Stimulated activated CD4-positive, alpha-beta T cell treated with anti-CD3 and anti-CD28 coated beads, TNF-alpha, amount 100 ng/mL, for 1 hour (primary cell): ENCODE measurements at regions not wholly inside any gene's neighbourhood (a gene's known extent, or its start where the extent isn't known, plus 50 kb on each side); places are given as distances from the start of the nearest gene placed in this dataset.
"Not testable (repeated sequence)": the region's sequence is repeated elsewhere in the genome, so short reads cannot be mapped to it uniquely, and the experiment has no call there.

ENCODE experiments used
- DNase-seq, 3 donors: peaks; one replicate each; pipeline ENCODE4 v3.0.0-alpha.2; 2020; ENCODE audit warnings: low read depth in 3 of 3, low spot score in 1 of 3

DNA sequence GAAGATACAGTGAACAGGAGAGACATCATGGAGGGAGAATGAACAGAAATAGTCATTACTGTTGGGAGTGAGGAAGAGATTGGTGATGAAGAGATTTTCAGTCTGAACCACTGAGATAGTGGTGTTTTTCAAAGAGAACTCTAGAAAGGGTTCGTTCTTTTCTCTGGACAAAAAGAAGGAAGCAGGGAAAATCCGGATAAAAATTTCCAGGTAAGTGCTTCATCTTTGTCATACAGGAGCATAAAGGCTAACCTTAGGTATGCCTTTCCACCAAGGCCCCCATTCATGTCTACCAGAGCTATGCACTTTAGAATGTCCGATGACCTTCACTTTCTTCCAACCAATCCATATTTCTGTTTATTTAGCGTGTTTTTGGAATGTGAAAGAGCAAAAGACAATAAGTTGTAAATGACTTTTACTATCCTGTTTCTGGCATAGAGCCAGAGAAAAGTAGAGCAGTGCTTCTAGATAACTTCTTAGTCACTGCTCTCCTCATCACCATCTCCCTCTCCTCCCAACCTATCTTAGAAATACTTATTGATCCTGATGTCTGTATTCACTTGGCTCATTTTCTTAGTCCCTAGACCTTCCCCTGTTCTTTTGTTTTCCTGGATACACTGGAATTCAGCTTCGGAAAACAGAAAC is 116.5 kb downstream of the TTC6 start:
- DNase-seq = no peak

DNA sequence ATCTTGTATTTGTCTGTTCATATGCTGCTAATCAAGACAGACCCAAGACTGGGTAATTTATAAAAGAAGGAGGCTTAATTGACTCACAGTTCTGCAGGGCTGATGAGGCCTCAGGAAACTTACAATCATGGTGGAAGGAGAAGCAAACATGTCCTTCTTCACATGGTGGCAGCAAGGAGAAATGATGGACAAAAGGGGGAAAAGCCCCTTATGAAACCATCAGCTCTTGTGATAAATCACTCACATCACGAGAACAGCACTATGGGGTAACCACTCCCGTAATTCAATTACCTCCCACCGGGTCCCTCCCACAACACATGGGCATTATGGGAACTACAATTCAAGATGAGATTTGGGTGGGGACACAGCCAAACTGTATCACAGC is 117.0 kb downstream of the TTC6 start:
- not testable (repeated sequence) for DNase-seq

DNA sequence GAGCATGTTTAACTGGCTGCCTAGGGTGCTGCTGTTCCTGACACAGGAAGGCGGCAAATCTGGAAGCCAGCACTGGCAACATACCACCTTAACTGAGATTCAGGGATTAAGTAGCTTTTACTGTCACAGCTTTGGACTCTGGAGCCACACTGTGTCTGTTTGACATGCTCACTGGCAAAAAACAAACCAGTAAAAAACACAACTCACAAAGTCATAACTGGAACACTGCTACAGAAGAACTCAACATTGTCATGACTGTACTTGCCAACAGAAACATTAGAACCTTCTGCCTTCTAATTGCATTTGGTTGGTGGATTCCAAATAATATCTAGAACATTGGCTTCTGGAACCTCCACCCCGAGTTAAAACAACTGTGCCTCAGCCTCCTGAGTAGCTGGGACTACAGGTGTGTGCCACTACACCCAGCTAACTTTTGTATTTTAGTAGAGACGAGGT is 117.6 kb downstream of the TTC6 start:
- DNase-seq = no peak

DNA sequence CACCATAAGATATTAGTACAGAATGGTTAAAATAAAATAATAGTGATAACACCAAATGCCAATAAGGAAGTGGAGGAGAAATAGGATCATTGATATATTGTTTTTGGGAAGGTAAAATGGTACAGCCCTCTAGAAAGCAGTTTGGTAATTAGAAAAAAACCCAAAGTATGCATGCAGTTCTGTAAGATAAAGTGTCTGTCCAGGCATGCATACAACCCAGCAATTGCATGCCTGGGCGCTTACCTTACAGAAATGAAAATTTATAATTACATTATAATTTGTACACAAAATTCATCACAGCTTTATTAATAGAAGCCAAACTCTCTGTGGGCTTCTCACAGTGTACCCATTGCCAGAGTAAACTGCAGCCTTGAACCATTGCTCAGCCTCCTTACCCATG is 124.7 kb downstream of the TTC6 start:
- no peak for DNase-seq

DNA sequence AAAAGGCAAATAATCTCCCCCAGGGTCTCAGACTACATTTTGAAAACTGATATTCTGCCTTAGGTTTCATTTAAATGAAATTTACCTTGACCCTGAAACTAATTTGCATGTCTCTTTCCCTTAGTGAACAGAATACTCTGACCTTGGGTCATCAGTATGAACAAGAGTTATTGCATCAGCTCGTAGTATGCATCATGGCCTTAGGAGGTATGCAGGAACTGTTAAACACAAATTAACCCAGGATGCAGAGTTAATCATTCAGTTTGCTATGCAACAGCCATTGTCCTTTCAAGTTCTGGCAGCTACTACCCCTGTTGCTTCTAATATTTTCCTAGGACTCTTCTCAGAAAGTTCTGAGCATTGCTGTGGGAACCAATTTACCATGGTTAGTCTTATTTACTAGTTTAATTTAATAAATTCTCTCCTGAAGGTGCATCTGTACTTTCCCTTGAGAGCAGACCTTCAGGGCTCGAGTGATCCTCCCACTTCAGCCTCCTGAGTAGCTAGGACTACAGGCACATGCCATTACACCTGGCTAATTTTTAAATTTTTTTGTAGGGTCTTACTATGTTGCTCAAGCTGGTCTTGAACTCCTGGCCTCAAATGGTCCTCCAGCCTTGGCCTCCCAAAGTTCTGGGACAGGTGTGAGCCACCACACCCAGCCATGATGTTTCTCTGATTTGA is 126.7 kb downstream of the TTC6 start:
- DNase-seq = no peak

DNA sequence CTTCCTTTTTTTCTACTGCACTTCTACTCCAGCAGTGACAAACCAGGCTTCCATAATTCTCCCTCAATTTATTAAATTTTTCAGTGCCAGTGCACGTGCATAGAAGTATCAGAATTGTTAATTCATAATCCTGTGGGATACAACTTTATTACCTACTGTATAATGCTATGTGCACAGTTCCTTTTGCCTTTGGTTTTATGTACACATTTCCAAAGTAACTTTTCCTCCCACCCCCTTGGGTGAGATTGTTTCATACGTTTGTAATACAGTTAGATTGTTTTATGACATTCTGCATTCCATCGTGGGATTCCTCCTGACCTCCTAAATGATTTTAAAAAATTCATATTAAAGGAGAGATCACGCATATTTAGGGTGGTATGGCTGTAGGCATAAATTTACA is 128.1 kb downstream of the TTC6 start:
- DNase-seq = no peak

DNA sequence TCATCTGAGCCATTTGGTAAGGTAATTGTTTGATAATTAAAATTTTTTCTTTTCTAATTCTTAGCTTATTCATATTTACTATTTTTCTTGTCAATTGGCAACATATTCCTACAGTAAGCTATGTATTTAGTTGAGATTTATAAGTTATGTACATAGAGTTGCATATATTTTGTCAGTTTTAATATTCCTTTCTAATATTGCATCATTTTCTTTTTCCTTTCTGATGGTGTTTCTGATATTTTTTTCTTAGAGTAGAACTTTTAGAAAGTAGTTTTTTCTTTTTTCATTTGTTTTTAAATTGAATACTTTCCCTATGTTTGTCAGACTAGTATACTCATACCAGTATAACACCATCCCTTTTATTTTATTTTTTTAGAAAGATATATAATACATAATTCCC is 131.3 kb downstream of the TTC6 start:
- DNase-seq = no peak

DNA sequence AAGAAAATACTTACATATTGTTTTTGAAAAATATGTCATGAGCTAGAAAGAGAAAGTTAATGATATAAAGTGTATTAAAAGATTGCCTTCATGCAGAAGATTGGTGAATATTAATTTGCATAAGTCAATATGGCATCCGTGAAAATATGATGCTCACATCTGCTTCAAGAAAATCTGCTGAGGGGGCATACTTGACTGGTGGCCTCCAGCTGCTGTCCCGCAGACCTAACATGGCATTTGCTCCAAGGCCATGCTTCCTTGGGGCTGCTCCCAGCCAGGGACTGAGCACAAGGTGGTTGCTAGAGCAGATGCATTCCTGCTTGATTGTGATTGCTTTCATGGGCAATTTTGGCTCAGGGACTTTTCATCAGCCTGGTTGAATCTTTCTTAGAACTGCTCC is 133.8 kb downstream of the TTC6 start:
- DNase-seq = no peak

DNA sequence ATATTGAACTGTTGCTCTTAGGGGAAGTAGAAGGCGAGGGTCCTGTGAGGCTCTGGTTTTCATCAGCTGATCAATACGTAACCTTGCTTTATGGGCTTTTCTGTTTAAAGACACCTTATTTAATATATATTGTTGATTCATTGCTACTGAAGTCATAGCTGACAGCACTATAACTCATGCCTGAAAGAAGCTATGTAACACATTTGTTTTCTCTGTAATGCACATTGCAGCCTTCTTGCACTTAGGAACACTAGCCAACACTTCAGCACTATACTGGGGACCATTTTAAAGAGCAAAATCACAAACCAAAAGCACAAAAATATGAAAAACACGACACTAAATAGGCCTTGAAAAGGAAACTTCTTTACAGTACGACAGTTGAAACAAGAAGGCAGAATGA is 135.7 kb downstream of the TTC6 start:
- DNase-seq = no peak

DNA sequence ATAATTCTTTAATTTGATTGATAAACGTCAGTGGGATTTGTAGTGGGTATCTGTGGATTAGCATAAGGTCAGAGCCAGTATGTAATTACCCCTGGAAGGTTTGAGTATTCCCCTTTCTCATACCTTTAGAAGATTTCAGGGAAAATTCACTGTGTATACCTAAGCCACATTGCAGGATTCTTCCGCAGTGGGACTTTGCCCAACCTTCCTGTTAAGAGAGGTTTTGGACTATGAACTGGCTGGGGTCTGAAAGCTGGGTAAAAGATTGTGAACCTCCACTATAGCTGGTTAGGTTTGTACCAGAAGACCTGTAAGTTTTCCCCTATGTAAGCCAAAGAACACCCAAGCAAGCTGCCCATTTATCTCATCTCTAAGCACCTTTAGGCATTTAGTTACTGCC is 150.2 kb downstream of the TTC6 start:
- DNase-seq = no peak

DNA sequence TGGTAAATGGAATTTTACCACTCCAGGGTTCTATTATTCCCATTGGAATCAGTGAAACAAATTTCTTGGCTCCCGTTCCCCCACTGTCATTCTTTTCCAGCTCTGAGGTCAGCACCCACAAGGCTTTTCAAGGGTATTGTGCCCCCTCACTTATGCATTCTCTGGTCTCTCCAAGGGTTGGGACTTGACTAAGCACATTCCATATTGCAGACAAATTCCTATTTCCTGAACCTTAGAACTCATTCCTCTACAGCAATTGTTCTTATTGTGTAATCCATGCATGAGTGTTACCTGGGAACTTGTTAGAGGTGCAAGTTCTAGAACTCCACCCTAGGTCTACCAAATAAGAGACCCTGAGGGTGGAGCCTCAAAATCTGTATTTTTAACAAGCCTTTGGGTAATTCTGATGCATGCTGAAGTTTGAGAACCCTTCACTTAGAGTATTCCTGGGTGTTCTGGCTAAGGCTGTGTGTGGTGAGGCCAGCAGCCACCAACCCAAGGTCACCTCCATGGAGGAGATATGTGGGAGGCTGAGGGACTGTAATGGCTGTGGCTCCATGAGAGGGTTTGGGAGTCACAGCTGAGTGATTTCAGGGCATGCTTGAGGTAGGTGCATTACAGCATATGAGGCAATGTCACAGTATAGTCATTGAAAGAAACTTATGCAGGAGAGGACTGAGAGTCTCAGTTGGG is 150.9 kb downstream of the TTC6 start:
- no peak for DNase-seq

DNA sequence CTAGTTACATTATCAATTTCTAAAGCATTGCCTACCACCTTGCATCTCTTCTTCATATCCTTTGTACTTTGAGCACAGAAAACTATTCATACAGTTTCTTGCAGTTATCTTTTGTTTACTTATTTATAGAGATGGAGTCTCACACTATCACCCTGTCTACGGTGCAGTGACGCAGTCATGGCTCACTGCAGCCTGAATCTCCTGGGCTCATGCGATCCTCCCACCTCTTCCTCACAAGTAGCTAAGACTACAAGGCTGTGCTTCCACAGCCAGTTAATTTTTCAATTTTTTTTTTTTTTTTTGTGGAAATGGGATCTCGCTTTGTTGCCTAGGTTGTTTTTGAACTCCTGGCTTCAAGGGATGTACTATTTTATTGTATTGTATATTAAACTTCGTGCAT is 158.0 kb downstream of the TTC6 start:
- DNase-seq = no peak

DNA sequence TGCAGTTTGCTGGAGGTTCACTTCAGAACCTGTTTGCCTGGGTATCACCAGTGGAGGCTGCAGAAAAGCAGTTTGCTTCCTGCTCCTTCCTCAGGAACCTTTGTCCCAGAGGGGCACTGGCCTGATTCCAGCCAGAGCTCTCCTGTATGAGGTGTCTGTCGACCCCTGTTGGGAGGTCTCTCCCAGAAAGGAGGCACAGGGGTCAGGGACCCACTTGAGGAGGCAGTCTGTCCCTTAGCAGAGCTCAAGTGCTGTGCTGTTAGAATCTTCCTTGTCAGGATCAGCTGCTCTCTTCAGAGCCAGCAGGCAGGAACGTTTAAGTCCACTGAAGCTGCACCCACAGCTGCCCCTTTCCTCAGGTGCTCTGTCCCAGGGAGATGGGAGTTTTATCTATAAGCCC is 164.8 kb downstream of the TTC6 start:
- not testable (repeated sequence) for DNase-seq

DNA sequence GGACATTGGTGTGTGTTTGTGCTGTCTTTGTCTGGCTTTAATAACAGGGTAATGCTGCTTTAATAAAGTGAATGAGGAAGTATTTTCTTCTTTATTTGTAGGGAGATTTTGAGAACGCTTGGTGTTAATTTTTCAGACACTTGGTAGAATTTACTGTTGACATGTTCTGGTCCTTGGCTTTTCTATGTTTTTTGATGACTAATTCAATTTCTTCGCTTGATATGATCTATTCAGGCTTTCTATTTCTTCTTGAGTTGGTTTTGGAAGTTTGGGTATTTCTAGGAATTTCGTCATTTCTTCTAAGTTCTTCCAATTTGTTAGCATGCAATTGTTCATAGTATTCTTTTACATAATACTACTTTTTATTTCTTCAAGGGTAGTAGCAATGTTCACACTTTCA is 167.8 kb downstream of the TTC6 start:
- no peak for DNase-seq

DNA sequence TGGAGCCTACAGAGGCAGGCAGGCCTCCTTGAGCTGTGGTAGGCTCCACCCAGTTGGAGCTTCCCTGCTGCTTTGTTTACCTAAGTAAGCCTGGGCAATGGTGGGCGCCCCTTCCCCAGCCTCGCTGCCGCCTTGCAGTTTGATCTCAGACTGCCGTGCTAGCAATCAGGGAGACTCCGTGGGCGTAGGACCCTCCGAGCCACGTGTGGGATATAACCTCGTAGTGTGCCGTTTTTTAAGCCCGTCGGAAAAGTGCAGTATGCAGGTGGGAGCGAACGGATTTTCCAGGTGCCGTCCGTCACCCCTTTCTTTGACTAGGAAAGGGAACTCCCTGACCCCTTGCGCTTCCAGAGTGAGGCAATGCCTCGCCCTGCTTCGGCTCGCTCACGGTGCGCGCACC is 176.9 kb downstream of the TTC6 start:
- not testable (repeated sequence) for DNase-seq

DNA sequence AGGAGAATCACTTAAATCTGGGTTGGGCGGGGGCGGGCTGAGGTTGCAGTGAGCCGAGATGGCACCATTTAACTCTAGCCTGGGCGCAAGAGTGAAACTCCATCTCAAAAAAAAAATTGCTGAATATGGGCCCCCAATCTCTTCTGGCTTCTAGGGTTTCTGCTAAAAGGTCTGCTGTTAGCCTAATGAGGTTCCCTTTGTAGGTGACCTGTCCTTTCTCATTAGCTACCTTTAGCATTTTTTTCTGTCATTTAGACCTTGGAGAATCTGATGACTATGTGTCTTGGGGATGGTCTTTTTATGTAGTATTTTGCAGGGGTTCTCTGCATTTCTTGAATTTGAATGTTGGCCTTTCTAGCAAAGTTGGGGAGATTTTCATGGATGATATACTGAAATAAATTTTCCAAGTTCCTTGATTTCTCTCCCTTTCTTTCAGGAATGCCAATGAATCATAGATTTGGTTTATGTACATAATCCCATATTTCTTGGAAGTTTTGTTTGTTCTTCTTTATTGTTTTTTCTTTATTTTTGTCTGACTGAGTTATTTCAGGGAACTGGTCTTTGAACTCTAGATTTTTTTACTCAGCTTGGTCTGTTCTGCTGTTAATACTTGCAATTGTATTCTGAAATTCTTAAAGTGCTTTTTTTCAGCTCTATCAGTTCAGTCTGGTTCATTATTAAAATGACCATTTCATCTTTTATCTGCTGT is 181.5 kb downstream of the TTC6 start:
- DNase-seq = no peak

DNA sequence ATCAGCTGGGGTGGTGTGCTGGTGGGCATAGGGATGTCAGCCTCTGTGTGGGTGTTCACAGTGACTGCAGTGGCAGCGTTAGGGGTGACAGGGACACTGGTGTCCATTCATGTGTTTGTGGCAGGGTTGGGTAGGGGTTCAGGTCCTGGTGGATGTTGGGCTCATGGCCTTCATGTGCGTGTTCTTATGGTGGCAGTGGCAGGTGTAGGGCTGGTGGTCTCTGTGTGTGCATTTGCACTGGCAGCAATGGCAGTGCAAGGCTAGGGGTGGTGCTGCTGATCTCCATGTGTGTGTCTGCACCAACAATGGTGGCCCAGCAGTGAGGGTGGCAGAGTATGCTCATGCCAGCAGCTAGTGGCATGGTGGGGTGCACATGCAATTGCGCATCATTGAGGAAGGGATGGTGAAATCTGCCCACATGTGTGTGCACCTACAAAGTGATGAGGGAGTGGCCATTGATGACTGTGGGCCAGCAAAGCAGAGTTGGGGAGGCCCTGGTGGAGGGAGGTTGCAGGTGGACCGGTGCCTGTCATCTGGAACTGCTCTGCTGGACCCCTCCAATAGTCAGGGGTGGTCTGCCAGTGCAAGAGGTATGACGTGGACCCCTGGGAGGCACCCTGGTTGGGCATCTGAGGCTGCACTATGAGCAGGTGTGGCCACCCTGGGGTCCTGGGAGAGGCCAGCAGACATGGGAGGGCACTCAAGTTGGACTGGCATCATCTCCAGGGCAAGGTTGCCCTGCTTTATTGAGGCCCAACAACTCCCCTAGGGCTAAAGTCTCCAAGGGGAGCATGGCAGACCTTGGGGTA is 182.9 kb downstream of the TTC6 start:
- no peak for DNase-seq

DNA sequence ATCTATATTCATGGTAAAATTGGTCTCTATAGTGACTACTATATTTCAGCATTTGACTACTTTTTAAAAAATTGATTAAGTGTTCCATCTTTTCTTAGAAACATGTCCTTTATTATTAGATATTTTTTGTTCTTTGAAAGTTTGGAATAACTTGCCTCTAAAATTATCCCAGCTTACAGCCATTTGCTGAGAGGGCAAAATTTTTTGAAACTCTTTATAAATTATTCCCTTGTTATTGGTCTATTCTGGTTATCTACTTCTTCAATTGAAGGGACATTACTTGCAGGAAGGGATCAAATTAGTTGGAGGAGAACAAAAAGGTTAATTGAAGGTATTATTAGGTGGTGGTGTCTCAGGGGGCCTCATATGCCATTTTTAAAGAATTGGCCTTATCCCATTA is 184.1 kb downstream of the TTC6 start:
- no peak for DNase-seq

DNA sequence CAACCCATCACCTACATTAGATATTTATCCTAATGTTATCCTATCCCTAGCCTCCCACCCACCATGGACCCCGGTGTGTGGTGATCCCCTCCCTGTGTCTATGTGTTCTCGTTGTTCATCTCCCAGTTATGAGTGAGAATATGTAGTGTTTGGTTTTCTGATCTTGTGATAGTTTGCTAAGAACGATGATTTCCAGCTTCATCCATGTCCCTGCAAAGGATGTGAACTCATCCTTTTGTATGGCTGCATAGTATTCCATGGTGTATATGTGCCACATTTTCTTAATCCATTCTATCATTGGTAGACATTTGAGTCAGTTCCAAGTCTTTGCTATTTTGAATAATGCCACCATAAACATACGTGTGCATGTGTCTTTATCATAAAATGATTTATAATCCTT is 185.3 kb downstream of the TTC6 start:
- not testable (repeated sequence) for DNase-seq

DNA sequence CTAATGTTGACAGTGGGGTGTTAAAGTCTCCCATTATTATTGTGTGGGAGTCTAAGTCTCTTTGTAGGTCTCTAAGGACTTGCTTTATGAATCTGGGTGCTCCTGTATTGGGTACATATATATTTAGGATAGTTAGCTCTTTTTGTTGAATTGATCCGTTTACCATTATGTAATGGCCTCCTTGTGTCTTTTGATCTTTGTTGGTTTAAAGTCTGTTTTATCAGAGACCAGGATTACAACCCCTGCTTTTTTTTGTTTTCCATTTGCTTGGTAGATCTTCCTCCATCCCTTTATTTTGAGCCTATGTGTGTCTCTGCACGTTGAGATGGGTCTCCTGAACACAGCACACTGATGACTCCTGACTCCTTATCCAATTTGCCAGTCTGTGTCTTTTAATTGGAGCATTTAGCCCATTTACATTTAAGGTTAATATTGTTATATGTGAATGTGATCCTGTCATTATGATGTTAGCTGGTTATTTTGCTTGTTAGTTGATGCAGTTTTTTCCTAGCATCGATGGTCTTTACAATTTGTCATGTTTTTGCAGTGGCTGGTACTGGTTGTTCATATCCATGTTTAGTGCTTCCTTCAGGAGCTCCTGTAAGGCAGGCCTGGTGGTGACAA is 188.9 kb downstream of the TTC6 start:
- not testable (repeated sequence) for DNase-seq

DNA sequence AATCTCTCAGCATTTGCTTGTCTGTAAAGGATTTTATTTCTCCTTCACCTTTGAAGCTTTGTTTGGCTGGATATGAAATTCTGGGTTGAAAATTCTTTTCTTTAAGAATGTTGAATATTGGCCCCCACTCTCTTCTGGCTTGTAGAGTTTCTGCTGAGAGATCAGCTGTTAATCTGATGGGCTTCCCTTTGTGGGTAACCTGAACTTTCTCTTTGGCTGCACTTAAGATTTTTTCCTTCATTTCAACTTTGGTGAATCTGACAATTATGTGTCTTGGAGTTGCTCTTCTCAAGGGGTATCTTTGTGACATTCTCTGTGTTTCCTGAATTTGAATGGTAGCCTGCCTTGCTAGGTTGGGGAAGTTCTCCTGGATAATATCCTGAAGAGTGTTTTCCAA is 189.4 kb downstream of the TTC6 start:
- not testable (repeated sequence) for DNase-seq
